MM.1S (cell line): ENCODE measurements at regions not wholly inside any gene's neighbourhood (a gene's known extent, or its start where the extent isn't known, plus 50 kb on each side); places are given as distances from the start of the nearest gene placed in this dataset.

Experiments used
- DNase-seq: peaks from one replicate; pipeline ENCODE4 v3.0.0-alpha.2; 2015
- H2AFZ ChIP-seq: fragments of 300-600 bp; sonication (generic); 2 replicates; pipeline ENCODE4 v1.6.0; 2016; ENCODE audit warnings: antibody characterized with exemption, low read length
- H3F3A ChIP-seq: fragments of 300-600 bp; sonication (generic); 2 replicates; pipeline ENCODE4 v1.6.1; 2016; ENCODE audit warnings: mild to moderate bottlenecking, antibody characterized with exemption, low read length, moderate library complexity, mixed read lengths; ENCODE audit not compliant: insufficient read depth
- H3K27ac ChIP-seq: fragments of 300-600 bp; sonication (generic); 2 replicates; pipeline ENCODE4 v1.5.1; 2016; ENCODE audit warnings: mild to moderate bottlenecking, low read length
- H3K27me3 ChIP-seq: fragments of 300-600 bp; sonication (generic); replicated peaks from 2 replicates; pipeline ENCODE4 v1.6.0; 2016; ENCODE audit warnings: low read length; ENCODE audit not compliant: insufficient read depth
- H3K36me3 ChIP-seq: fragments of 300-600 bp; sonication (generic); replicated peaks from 2 replicates; pipeline ENCODE4 v1.6.1; 2016; ENCODE audit warnings: mild to moderate bottlenecking, low read length, mixed read lengths; ENCODE audit not compliant: insufficient read depth
- H3K4me1 ChIP-seq: fragments of 300-600 bp; sonication (generic); 2 replicates; pipeline ENCODE4 v1.6.1; 2016; ENCODE audit warnings: low read length, mixed read lengths
- H3K4me2 ChIP-seq: fragments of 300-600 bp; sonication (generic); 2 replicates; pipeline ENCODE4 v1.6.0; 2016; ENCODE audit warnings: low read depth, low read length
- H3K4me3 ChIP-seq: fragments of 300-600 bp; sonication (generic); 2 replicates; pipeline ENCODE4 v1.5.1; 2016; ENCODE audit warnings: low read length, mixed read lengths
- H3K79me2 ChIP-seq: fragments of 300-600 bp; sonication (generic); 2 replicates; pipeline ENCODE4 v1.6.1; 2016; ENCODE audit warnings: mixed run types, low read length, mixed read lengths
- H3K9ac ChIP-seq: fragments of 300-600 bp; sonication (generic); 2 replicates; pipeline ENCODE4 v1.6.1; 2016; ENCODE audit warnings: low read length, mixed read lengths
- H3K9me2 ChIP-seq: fragments of 300-600 bp; sonication (generic); replicated peaks from 2 replicates; pipeline ENCODE4 v1.6.1; 2016; ENCODE audit warnings: mild to moderate bottlenecking, low read length, mixed read lengths; ENCODE audit not compliant: insufficient read depth
- H3K9me3 ChIP-seq: fragments of 300-600 bp; sonication (generic); replicated peaks from 2 replicates; pipeline ENCODE4 v1.6.1; 2016; ENCODE audit warnings: mild to moderate bottlenecking, low read length, mixed read lengths; ENCODE audit not compliant: insufficient read depth
- H4K20me1 ChIP-seq: fragments of 300-600 bp; sonication (generic); 2 replicates; pipeline ENCODE4 v1.6.1; 2016; ENCODE audit warnings: mild to moderate bottlenecking, low read length, moderate library complexity, mixed read lengths; ENCODE audit not compliant: insufficient read depth
- CTCF ChIP-seq: fragments of 300-600 bp; sonication (generic); IDR thresholded peaks from 2 replicates; pipeline ENCODE4 v1.5.1; 2016; ENCODE audit warnings: antibody characterized with exemption, low read length, mixed read lengths
- EZH2 ChIP-seq: fragments of 300-600 bp; sonication (generic); optimal IDR thresholded peaks from 2 replicates; pipeline ENCODE3; 2017; ENCODE audit warnings: low read depth, mild to moderate bottlenecking, antibody characterized with exemption, low read length, mixed read lengths
- EZH2phosphoT487 ChIP-seq: fragments of 300-600 bp; sonication (generic); IDR thresholded peaks from 2 replicates; pipeline ENCODE4 v1.6.1; 2018; ENCODE audit warnings: antibody characterized with exemption, low read length

DNA sequence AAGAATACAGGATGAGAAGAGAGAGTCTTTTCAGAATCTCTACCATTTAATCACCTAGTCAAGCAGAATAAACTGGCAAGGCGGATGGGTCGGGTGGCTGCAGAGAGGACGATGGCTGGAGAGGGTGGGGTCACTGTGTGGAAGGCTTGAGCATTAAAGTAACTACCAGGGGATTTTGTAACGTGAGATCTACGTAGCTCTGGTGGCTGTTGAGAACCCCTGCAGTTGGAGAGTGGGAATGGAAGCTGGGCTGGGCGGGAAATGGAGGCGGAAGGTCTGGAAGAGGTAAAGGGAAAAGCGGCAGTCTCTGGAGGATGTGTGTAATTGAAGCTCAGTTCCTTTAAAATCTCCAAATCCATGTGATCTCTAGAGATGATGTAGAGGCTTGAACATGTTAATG is 135.0 kb downstream of the GATA3 start:
- H3K27me3 ChIP-seq = no peaks in the 10 kb centered on the region
- H3K79me2 ChIP-seq = no peaks in the 10 kb centered on the region
- no peaks in the 10 kb centered on the region for H3K9me3 ChIP-seq
- no peak overlapping the region for H3K4me3 ChIP-seq
- H2AFZ ChIP-seq = no peak overlapping the region
- TF ChIP-seq EZH2phosphoT487 = no peak
- no peak for TF ChIP-seq EZH2
- no peaks in the 10 kb centered on the region for H4K20me1 ChIP-seq
- no peak overlapping the region for H3K27ac ChIP-seq
- no peaks in the 10 kb centered on the region for H3K4me1 ChIP-seq
- no peaks in the 10 kb centered on the region for H3K9me2 ChIP-seq
- no peaks in the 10 kb centered on the region for H3F3A ChIP-seq
- no peak overlapping the region for H3K9ac ChIP-seq
- no peaks in the 10 kb centered on the region for H3K36me3 ChIP-seq
- no peak for DNase-seq
- H3K4me2 ChIP-seq = no peak overlapping the region

GRCh38 chr10:8192301-8192700 is 137.8 kb downstream of the GATA3 start:
- no peaks in the 10 kb centered on the region for H3K36me3 ChIP-seq
- H3K4me2 ChIP-seq = no peak overlapping the region
- no peaks in the 10 kb centered on the region for H3F3A ChIP-seq
- no peaks in the 10 kb centered on the region for H3K4me1 ChIP-seq
- H3K27me3 ChIP-seq = no peaks in the 10 kb centered on the region
- no peak overlapping the region for H3K4me3 ChIP-seq
- no peak for DNase-seq
- H4K20me1 ChIP-seq = no peaks in the 10 kb centered on the region
- no peaks in the 10 kb centered on the region for H3K9me2 ChIP-seq
- no peak overlapping the region for H2AFZ ChIP-seq
- H3K9me3 ChIP-seq = no peaks in the 10 kb centered on the region
- no peaks in the 10 kb centered on the region for H3K79me2 ChIP-seq
- no peak overlapping the region for H3K27ac ChIP-seq
- no peak for TF ChIP-seq EZH2
- no peak for TF ChIP-seq EZH2phosphoT487
- no peak for TF ChIP-seq CTCF
- H3K9ac ChIP-seq = no peak overlapping the region

GRCh38 chr10:8193546-8193945 is 139.1 kb downstream of the GATA3 start:
- DNase-seq = no peak
- Histone ChIP-seq H3F3A (no peaks in the 10 kb centered on the region), H3K9me3 (no peaks in the 10 kb centered on the region), H3K27me3 (no peaks in the 10 kb centered on the region), H3K4me3 (no peak overlapping the region), H3K4me2 (no peak overlapping the region), H3K36me3 (no peaks in the 10 kb centered on the region), H3K4me1 (no peaks in the 10 kb centered on the region), H4K20me1 (no peaks in the 10 kb centered on the region), H3K27ac (no peak overlapping the region), H3K9ac (no peak overlapping the region), H3K79me2 (no peaks in the 10 kb centered on the region), H2AFZ (no peak overlapping the region), H3K9me2 (no peaks in the 10 kb centered on the region)
- TF ChIP-seq EZH2 (no peak), CTCF (no peak), EZH2phosphoT487 (no peak)

DNA sequence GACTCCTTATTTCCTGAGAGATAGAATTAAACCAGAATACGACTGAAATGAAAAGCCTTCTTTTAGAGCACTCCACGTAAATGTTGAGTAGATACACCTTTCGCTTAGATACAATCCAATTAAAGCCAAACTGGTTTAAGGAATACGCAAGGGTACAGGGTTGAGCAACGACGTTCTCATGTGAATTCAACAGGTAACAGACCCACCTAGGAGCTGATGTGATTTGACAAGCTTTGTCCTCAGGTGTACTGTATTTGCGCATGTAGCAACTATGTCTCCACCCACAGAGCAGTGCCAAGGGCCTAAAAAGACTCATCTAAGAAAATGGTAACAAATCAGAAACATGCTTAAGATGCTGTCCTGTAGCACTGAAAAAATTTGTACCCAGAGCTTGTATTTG is 139.6 kb downstream of the GATA3 start:
- DNase-seq = no peak
- Histone ChIP-seq H3K4me3 (no peak overlapping the region), H4K20me1 (no peaks in the 10 kb centered on the region), H3K9ac (no peak overlapping the region), H3K4me2 (no peak overlapping the region), H3K4me1 (no peaks in the 10 kb centered on the region), H3K79me2 (no peaks in the 10 kb centered on the region), H3K36me3 (no peaks in the 10 kb centered on the region), H3K9me2 (no peaks in the 10 kb centered on the region), H3K27me3 (no peaks in the 10 kb centered on the region), H2AFZ (no peak overlapping the region), H3K27ac (no peak overlapping the region), H3F3A (no peaks in the 10 kb centered on the region), H3K9me3 (no peaks in the 10 kb centered on the region)
- no peak for TF ChIP-seq EZH2
- TF ChIP-seq CTCF = no peak
- no peak for TF ChIP-seq EZH2phosphoT487
